Keratinocyte (primary cell): ENCODE measurements at regions not wholly inside any gene's neighbourhood (a gene's known extent, or its start where the extent isn't known, plus 50 kb on each side); places are given as distances from the start of the nearest gene placed in this dataset.

Experiments
- DNase-seq: peaks from one replicate; pipeline ENCODE4 v3.0.0-alpha.2; 2011; ENCODE audit warnings: low read depth, missing footprints, low spot score
- FAIRE-seq: peaks from 2 replicates; lab custom pipeline; 2011; peaks lifted over from hg19 to GRCh38; lab: Jason Lieb, UNC
- H2AFZ ChIP-seq: 2 replicates; pipeline ENCODE4 v1.6.0; 2012; ENCODE audit warnings: low read length, control low read depth, inconsistent platforms; ENCODE audit not compliant: control insufficient read depth
- H3K27ac ChIP-seq: 2 replicates; pipeline ENCODE4 v1.5.1; 2011; ENCODE audit warnings: low read length; ENCODE audit not compliant: control insufficient read depth, insufficient read depth
- H3K27me3 ChIP-seq: 3 replicates; pipeline ENCODE4 v1.6.0; 2011; ENCODE audit warnings: low read length; ENCODE audit not compliant: control insufficient read depth, insufficient read depth; ENCODE audit errors: extremely low read depth
- H3K36me3 ChIP-seq, 2 experiments: 2 replicates in 1 of 2; 3 replicates in 1 of 2; pipeline ENCODE4 v1.5.1; 2011; ENCODE audit warnings: low read length in 2 of 2, mild to moderate bottlenecking in 1 of 2; ENCODE audit not compliant: control insufficient read depth in 2 of 2, insufficient read depth in 2 of 2; ENCODE audit errors: extremely low read depth in 1 of 2
- H3K4me1 ChIP-seq: 3 replicates; pipeline ENCODE4 v1.5.1; 2011; ENCODE audit warnings: low read length; ENCODE audit not compliant: control insufficient read depth, insufficient read depth; ENCODE audit errors: extremely low read depth
- H3K4me2 ChIP-seq: 3 replicates; pipeline ENCODE4 v1.6.0; 2011; ENCODE audit warnings: low read depth, low read length; ENCODE audit not compliant: control insufficient read depth, insufficient read depth; ENCODE audit errors: extremely low read depth
- H3K4me3 ChIP-seq, 3 experiments: fragments of 200-600 bp in 1 of 3; sonication (generic) in 1 of 3; 2 replicates in 2 of 3; 3 replicates in 1 of 3; pipeline ENCODE4 v1.5.1; 2011 to 2016; ENCODE audit warnings: low read length in 3 of 3, mild to moderate bottlenecking in 3 of 3, control low read depth in 2 of 3, inconsistent platforms in 1 of 3, low read depth in 1 of 3, mixed read lengths in 1 of 3, mixed run types in 1 of 3, moderate library complexity in 1 of 3; ENCODE audit not compliant: control insufficient read depth in 2 of 3, insufficient read depth in 2 of 3; ENCODE audit errors: extremely low read depth in 1 of 3
- H3K79me2 ChIP-seq: 2 replicates; pipeline ENCODE4 v1.6.0; 2012; ENCODE audit warnings: low read length; ENCODE audit not compliant: control insufficient read depth, insufficient read depth
- H3K9ac ChIP-seq: 3 replicates; pipeline ENCODE4 v1.6.0; 2011; ENCODE audit warnings: low read length; ENCODE audit not compliant: control insufficient read depth, insufficient read depth; ENCODE audit errors: extremely low read depth
- H3K9me1 ChIP-seq: 3 replicates; pipeline ENCODE4 v1.6.0; 2011; ENCODE audit warnings: low read length; ENCODE audit not compliant: control insufficient read depth, insufficient read depth; ENCODE audit errors: extremely low read depth
- H3K9me3 ChIP-seq: 2 replicates; pipeline ENCODE4 v1.5.1; 2012; ENCODE audit warnings: low read depth, low read length; ENCODE audit not compliant: control insufficient read depth
- H4K20me1 ChIP-seq: 3 replicates; pipeline ENCODE4 v1.6.0; 2011; ENCODE audit warnings: low read length; ENCODE audit not compliant: control insufficient read depth, insufficient read depth; ENCODE audit errors: extremely low read depth
- CTCF ChIP-seq, 3 experiments: IDR thresholded peaks in 1 of 3; conservative IDR thresholded peaks in 1 of 3; optimal IDR thresholded peaks in 1 of 3; 2 replicates in 2 of 3; 3 replicates in 1 of 3; pipeline versions ENCODE3 to v1.5.1; 2011; ENCODE audit warnings: low read length in 3 of 3, mild to moderate bottlenecking in 3 of 3, moderate library complexity in 2 of 3, control low read depth in 1 of 3, inconsistent platforms in 1 of 3; ENCODE audit not compliant: insufficient read depth in 2 of 3; ENCODE audit errors: extremely low read depth in 1 of 3
- EZH2 ChIP-seq: IDR thresholded peaks from one replicate; pipeline ENCODE4 v1.6.1; 2012; ENCODE audit warnings: inconsistent platforms, mild to moderate bottlenecking, low read length, moderate library complexity
- dilution Hi-C: fragments of 300-500 bp; cut with MboI; formaldehyde crosslinking; loops from one replicate; pipeline ENCODE4 v1.7.0; 2020; ENCODE audit warnings: low sequenced_read_pairs; ENCODE audit not compliant: extremely low pct_ligation_motif_present

DNA sequence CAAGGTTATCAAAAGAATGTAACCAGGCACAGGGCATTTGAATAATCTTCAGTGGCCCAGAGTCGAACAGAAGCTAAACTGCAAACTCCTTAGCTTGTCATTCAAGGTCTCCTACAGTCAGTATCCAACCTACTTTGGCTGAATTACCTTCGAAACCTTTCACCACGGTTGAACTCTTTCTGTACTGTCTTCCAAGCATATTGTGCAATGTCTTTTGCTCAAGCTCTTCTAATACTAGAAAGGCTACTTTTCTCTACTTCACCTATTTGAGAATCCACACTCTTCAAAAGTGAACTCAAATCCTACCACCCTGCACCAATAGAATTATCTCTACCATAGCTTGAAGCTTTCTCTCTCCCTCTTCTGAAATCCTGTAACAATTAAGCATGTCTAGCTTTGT is 142.9 kb downstream of the NR4A2 start:
- TF ChIP-seq CTCF (optimal IDR thresholded peaks at IDR 0.05 in 1 of 3, IDR thresholded peaks at IDR 0.05 in 1 of 3, conservative IDR thresholded peaks at IDR 0.05 in 1 of 3; ENCODE audit: extremely low read depth in 1 of 3, insufficient read depth in 2 of 3, low read length in 3 of 3) (no peak), EZH2 (no peak)
- no peak overlapping the region for H3K9ac ChIP-seq

DNA sequence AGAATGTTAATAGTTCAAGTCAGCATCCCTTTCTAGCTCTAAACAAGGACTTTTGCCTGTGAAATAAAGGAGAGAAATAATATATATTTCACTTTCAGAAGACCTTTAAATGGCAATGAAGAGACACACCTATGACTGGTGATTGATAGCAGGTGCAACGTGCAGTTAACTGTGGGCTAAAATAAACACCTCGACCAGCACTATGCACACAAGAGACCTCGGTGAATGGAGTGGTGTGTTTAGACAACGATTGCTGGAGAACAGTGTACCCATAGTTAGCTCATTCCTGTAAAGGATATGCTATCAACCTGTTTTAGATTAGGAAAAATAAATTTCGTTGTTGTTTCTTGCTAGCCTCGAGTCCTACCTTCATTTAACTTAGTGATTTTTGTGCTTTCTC is 143.4 kb downstream of the NR4A2 start:
- no peak overlapping the region for H2AFZ ChIP-seq
- no peaks in the 10 kb centered on the region for H3K9me1 ChIP-seq
- H3K4me1 ChIP-seq: no peaks in the 10 kb centered on the region
- no peak overlapping the region for H3K4me3 ChIP-seq
- dilution Hi-C loops: loop anchor here (10.0 kb wide), 1 partner anchor 386 kb away; no protein-coding TSS in a partner anchor
- no peak overlapping the region for H3K9ac ChIP-seq
- TF ChIP-seq CTCF (optimal IDR thresholded peaks at IDR 0.05 in 1 of 3, IDR thresholded peaks at IDR 0.05 in 1 of 3, conservative IDR thresholded peaks at IDR 0.05 in 1 of 3; ENCODE audit: extremely low read depth in 1 of 3, insufficient read depth in 2 of 3, low read length in 3 of 3) (no peak), EZH2 (no peak)
- FAIRE-seq: no peak
- H4K20me1 ChIP-seq: no peaks in the 10 kb centered on the region
- no peak overlapping the region for H3K4me2 ChIP-seq
- H3K27ac ChIP-seq: no peak overlapping the region
- H3K79me2 ChIP-seq: no peaks in the 10 kb centered on the region
- H3K27me3 ChIP-seq: no peaks in the 10 kb centered on the region
- no peaks in the 10 kb centered on the region for H3K9me3 ChIP-seq
- H3K36me3 ChIP-seq: no peaks in the 10 kb centered on the region
- no peak for DNase-seq

More for the DNA sequence above, 142.9 kb downstream of the NR4A2 start:
- Histone ChIP-seq H3K9me3 (no peaks in the 10 kb centered on the region), H2AFZ (no peak overlapping the region), H3K79me2 (no peaks in the 10 kb centered on the region), H3K4me3 (no peak overlapping the region), H3K4me1 (no peaks in the 10 kb centered on the region), H4K20me1 (no peaks in the 10 kb centered on the region), H3K4me2 (no peak overlapping the region), H3K9me1 (no peaks in the 10 kb centered on the region), H3K27ac (no peak overlapping the region), H3K36me3 (no peaks in the 10 kb centered on the region), H3K27me3 (no peaks in the 10 kb centered on the region)
- DNase-seq: no peak
- no peak for FAIRE-seq
- dilution Hi-C loops: loop anchor here (10.0 kb wide), 1 partner anchor 385 kb away; no protein-coding TSS in a partner anchor
